Parathyroid adenoma (tissue), 2 donors: ENCODE measurements at regions not wholly inside any gene's neighbourhood (a gene's known extent, or its start where the extent isn't known, plus 50 kb on each side); places are given as distances from the start of the nearest gene placed in this dataset.

ENCODE experiments used
- H2AFZ ChIP-seq: fragments of 300-600 bp; sonication (generic); one replicate; pipeline ENCODE4 v1.7.0; 2017; ENCODE audit warnings: antibody characterized with exemption, mild to moderate bottlenecking
- H3K27ac ChIP-seq: fragments of 300-600 bp; sonication (generic); one replicate; pipeline ENCODE4 v1.7.0; 2017
- H3K27me3 ChIP-seq: fragments of 300-600 bp; sonication (generic); one replicate; pipeline ENCODE4 v1.7.0; 2017; ENCODE audit warnings: low read length; ENCODE audit not compliant: control insufficient read depth, insufficient read depth
- H3K36me3 ChIP-seq: fragments of 300-600 bp; sonication (generic); one replicate; pipeline ENCODE4 v1.7.0; 2017; ENCODE audit warnings: low read length; ENCODE audit not compliant: control insufficient read depth, insufficient read depth
- H3K4me1 ChIP-seq: fragments of 300-600 bp; sonication (generic); one replicate; pipeline ENCODE4 v1.7.0; 2017; ENCODE audit warnings: control low read depth
- H3K4me2 ChIP-seq: fragments of 300-600 bp; sonication (generic); one replicate; pipeline ENCODE4 v1.7.0; 2017; ENCODE audit warnings: low read length
- H3K4me3 ChIP-seq: fragments of 300-600 bp; sonication (generic); one replicate; pipeline ENCODE4 v1.7.0; 2017; ENCODE audit warnings: low read depth, low read length
- H3K79me2 ChIP-seq: fragments of 300-600 bp; sonication (generic); one replicate; pipeline ENCODE4 v1.7.0; 2017; ENCODE audit warnings: control low read depth
- H3K9ac ChIP-seq: fragments of 300-600 bp; sonication (generic); one replicate; pipeline ENCODE4 v1.7.0; 2017; ENCODE audit warnings: mild to moderate bottlenecking
- H3K9me3 ChIP-seq: fragments of 300-600 bp; sonication (generic); one replicate; pipeline ENCODE4 v1.7.0; 2017; ENCODE audit warnings: low read length; ENCODE audit not compliant: control insufficient read depth
- TF ChIP-seq, protein P1 (sequence below): fragments of 300-600 bp; sonication (generic); IDR thresholded peaks from one replicate; pipeline ENCODE4 v1.7.0; 2017; ENCODE audit warnings: antibody characterized with exemption, mild to moderate bottlenecking
- donor health status: primary hyperparathyroidism.

DNA sequence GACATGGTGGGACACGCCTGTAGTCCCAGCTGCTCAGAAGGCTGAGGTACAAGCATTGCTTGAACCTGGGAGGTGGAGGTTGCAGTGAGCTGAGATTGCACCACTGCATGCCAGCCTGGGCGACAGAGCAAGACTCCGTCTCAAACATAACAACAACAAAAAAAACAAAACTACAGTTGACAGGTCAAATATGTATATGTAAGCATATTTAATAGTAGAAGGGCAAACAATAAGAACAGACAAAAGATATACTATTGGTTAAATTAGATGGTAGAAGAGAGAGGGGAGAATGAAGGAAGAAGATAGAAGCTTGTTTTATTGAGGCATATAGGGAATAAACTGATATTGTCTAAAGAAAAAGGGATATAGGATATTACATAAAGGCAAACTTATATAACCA lies 247.1 kb downstream of the KLF13 start:
- Histone ChIP-seq H3K9me3 (no peaks in the 10 kb centered on the region), H3K9ac (no peak overlapping the region), H2AFZ (no peak overlapping the region), H3K27ac (no peak overlapping the region), H3K79me2 (no peaks in the 10 kb centered on the region), H3K4me2 (no peak overlapping the region), H3K4me3 (no peak overlapping the region), H3K27me3 (no peaks in the 10 kb centered on the region), H3K4me1 (no peaks in the 10 kb centered on the region), H3K36me3 (no peaks in the 10 kb centered on the region)
- TF ChIP-seq, protein P1, sequence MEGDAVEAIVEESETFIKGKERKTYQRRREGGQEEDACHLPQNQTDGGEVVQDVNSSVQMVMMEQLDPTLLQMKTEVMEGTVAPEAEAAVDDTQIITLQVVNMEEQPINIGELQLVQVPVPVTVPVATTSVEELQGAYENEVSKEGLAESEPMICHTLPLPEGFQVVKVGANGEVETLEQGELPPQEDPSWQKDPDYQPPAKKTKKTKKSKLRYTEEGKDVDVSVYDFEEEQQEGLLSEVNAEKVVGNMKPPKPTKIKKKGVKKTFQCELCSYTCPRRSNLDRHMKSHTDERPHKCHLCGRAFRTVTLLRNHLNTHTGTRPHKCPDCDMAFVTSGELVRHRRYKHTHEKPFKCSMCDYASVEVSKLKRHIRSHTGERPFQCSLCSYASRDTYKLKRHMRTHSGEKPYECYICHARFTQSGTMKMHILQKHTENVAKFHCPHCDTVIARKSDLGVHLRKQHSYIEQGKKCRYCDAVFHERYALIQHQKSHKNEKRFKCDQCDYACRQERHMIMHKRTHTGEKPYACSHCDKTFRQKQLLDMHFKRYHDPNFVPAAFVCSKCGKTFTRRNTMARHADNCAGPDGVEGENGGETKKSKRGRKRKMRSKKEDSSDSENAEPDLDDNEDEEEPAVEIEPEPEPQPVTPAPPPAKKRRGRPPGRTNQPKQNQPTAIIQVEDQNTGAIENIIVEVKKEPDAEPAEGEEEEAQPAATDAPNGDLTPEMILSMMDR: no peak

DNA sequence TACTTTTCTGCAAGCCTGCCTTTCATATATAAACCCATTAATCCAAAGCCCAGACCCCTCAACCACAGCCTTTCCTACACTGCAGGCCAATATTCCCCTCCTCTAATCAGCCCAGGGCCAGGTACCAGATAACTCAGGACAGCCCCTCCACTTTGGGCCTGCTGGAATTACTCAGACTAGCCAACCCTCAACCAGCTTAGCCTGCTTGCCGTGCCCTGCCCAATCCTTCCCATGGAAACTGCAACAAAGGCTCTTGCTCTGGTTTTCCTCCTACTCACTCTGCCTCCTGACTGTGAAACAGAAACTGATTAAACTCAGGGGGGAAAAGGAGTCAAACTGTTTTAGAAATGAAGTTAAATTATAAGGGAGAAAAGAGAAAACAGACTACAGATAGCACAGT lies 248.1 kb downstream of the KLF13 start:
- Histone ChIP-seq H3K79me2 (no peaks in the 10 kb centered on the region), H3K9ac (no peak overlapping the region), H3K4me2 (no peak overlapping the region), H3K4me1 (no peaks in the 10 kb centered on the region), H3K4me3 (no peak overlapping the region), H3K36me3 (no peaks in the 10 kb centered on the region), H3K27ac (no peak overlapping the region), H2AFZ (no peak overlapping the region), H3K9me3 (no peaks in the 10 kb centered on the region), H3K27me3 (no peaks in the 10 kb centered on the region)
- TF ChIP-seq, protein P1: no peak

DNA sequence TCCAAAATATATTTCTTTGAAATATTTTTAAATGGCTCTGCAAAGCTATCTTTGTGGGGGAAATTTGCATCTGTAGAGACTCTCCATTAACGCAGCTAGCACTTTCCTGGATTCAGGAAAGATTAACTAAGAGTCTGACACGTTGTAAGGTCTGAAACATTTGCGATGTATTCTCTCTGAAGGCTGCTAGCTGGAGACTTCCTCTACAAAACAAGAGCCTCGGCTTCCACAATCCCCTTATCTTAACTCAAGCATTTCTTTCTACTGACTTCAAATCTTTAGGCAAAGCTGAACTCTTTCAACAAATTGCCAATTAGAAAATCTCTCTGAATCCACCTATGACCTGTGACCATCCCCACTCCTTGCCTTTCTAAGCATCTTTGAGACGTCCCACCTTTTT lies 250.5 kb downstream of the KLF13 start:
- no peak overlapping the region for H3K27ac ChIP-seq
- H3K4me3 ChIP-seq: no peak overlapping the region
- no peaks in the 10 kb centered on the region for H3K36me3 ChIP-seq
- H3K27me3 ChIP-seq: no peaks in the 10 kb centered on the region
- TF ChIP-seq, protein P1: no peak
- no peaks in the 10 kb centered on the region for H3K9me3 ChIP-seq
- H3K4me2 ChIP-seq: no peak overlapping the region
- H2AFZ ChIP-seq: no peak overlapping the region
- no peak overlapping the region for H3K9ac ChIP-seq
- H3K4me1 ChIP-seq: no peaks in the 10 kb centered on the region
- no peaks in the 10 kb centered on the region for H3K79me2 ChIP-seq

DNA sequence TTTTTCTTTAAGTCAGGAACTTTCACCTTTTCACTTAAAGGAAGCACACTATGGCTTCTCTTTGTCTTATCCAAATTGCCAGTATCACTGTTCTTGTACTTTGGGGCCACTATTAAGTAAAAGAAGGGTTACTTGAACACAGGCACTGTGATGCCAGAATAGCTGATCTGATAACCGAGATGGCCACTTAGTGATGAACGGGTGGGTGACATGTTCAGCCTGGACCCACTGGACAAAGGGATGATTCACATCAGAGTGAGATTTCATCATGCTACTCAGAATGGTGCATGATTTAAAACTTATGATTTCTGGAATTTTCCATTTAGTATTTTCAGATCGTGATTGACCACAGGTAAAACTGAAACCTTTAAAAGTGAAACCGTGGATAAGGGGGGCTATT lies 252.6 kb downstream of the KLF13 start:
- TF ChIP-seq, protein P1: no peak
- no peak overlapping the region for H3K27ac ChIP-seq
- no peak overlapping the region for H3K4me3 ChIP-seq
- H3K36me3 ChIP-seq: no peaks in the 10 kb centered on the region
- H3K9me3 ChIP-seq: no peaks in the 10 kb centered on the region
- H3K4me1 ChIP-seq: no peaks in the 10 kb centered on the region
- H2AFZ ChIP-seq: no peak overlapping the region
- no peaks in the 10 kb centered on the region for H3K79me2 ChIP-seq
- H3K9ac ChIP-seq: no peak overlapping the region
- no peaks in the 10 kb centered on the region for H3K27me3 ChIP-seq
- H3K4me2 ChIP-seq: no peak overlapping the region

DNA sequence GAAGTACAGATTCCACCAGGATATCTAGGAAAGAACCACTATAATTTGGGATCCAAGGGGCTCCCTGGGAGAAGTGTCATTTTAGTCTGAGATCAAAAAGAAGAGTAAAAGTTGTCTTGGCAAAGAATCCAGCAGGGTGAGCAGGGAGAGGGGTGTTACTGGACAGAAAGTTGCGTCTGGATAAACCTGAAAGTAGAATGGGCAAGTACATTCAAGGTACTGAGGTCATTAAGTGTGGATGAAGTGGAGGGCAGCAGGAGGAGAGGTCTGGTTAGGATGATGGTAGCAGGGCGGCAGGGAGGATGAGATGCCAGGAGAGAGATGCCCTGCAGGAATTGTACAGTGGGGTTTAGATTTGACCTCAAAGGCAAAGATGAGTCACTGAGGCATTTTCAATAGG lies 253.3 kb downstream of the KLF13 start:
- H3K27ac ChIP-seq: no peak overlapping the region
- H3K4me3 ChIP-seq: no peak overlapping the region

More for the DNA sequence above, 253.3 kb downstream of the KLF13 start:
- Histone ChIP-seq H3K36me3 (no peaks in the 10 kb centered on the region), H3K27me3 (no peaks in the 10 kb centered on the region), H3K79me2 (no peaks in the 10 kb centered on the region), H3K9ac (no peak overlapping the region), H3K9me3 (no peaks in the 10 kb centered on the region), H3K4me2 (no peak overlapping the region), H3K4me1 (no peaks in the 10 kb centered on the region), H2AFZ (no peak overlapping the region)
- TF ChIP-seq, protein P1: no peak
